ENCODE measurements at regions not wholly inside any gene's neighbourhood (a gene's known extent, or its start where the extent isn't known, plus 50 kb on each side); places are given as distances from the start of the nearest gene placed in this dataset.

GRCh38 chr6:157762636-157763035 lies 60.4 kb upstream of the SNX9 start:
- TF ChIP-seq GATA3 (IDR thresholded peaks at IDR 0.05; ENCODE audit: borderline replicate concordance) (no peak), RAD21 (conservative IDR thresholded peaks at IDR 0.05 in 1 of 2, IDR thresholded peaks at IDR 0.05 in 1 of 2) (peak in 1 of 2 experiments; percentile 13; a peak in 1 of 5 replicates), SMC3 (IDR thresholded peaks at IDR 0.05) (0 out of 3 replicates have a peak, but pooled peaks have one; percentile 6)
- TF ChIP-seq, protein P1, sequence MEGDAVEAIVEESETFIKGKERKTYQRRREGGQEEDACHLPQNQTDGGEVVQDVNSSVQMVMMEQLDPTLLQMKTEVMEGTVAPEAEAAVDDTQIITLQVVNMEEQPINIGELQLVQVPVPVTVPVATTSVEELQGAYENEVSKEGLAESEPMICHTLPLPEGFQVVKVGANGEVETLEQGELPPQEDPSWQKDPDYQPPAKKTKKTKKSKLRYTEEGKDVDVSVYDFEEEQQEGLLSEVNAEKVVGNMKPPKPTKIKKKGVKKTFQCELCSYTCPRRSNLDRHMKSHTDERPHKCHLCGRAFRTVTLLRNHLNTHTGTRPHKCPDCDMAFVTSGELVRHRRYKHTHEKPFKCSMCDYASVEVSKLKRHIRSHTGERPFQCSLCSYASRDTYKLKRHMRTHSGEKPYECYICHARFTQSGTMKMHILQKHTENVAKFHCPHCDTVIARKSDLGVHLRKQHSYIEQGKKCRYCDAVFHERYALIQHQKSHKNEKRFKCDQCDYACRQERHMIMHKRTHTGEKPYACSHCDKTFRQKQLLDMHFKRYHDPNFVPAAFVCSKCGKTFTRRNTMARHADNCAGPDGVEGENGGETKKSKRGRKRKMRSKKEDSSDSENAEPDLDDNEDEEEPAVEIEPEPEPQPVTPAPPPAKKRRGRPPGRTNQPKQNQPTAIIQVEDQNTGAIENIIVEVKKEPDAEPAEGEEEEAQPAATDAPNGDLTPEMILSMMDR (IDR thresholded peaks at IDR 0.05) = peak; percentile 18; the same call in 1 of the 3 replicates
- Histone ChIP-seq H3K27ac (peak overlapping the region; percentile 58 to 87; a peak in 5 of 6 replicates), H3K4me1 (peaks cover 50% of the 10 kb centered on the region), H3K9me3 (no peaks in the 10 kb centered on the region), H3K4me3 (no peak overlapping the region), H3K4me2 (peak overlapping the region; percentile 70)
- DNase-seq (ENCODE audit: low read depth in 1 of 2, low spot score in 1 of 2) (peak in 1 of 2 experiments; percentile 21), ATAC-seq (0 out of 6 replicates have a peak, but pooled peaks of 1 of the 2 experiments have one; percentile 4), FAIRE-seq (no peak)
- 48% methylated on average over 7 of the region's 7 CpGs for WGBS (ENCODE audit: missing lambda C conversion rate)
- CTCF ChIA-PET = interaction anchor here (1.0 to 1.3 kb wide), 3 partner anchors 19 to 309 kb away, joined by 4 to 5 read pairs (median 4); no protein-coding TSS in a partner anchor
- POLR2A ChIA-PET = no interaction called here

GRCh38 chr6:157763129-157763903 lies 59.7 kb upstream of the SNX9 start:
- H3K4me3 ChIP-seq = no peak overlapping the region
- WGBS (ENCODE audit: missing lambda C conversion rate) = 36% methylated on average over 11 of the region's 13 CpGs
- DNase-seq (ENCODE audit: low read depth in 1 of 2, low spot score in 1 of 2) = peak; percentile 69 to 84
- ATAC-seq = peak; percentile 66 to 75
- H3K4me2 ChIP-seq = peak overlapping the region; percentile 70
- ChIA-PET POLR2A (no interaction called here), CTCF (interaction anchor here (0.6 to 4.1 kb wide), 6 partner anchors 7 to 309 kb away, joined by 3 to 17 read pairs (median 4); no protein-coding TSS in a partner anchor)
- H3K4me1 ChIP-seq = peaks cover 50% of the 10 kb centered on the region
- no peaks in the 10 kb centered on the region for H3K9me3 ChIP-seq
- TF ChIP-seq NFE2L2 (conservative IDR thresholded peaks at IDR 0.05; ENCODE audit: low read length) = peak; percentile 35; the same call in 1 of the 2 replicates
- TF ChIP-seq JUN (IDR thresholded peaks at IDR 0.05) = no peak; a peak in 1 of 5 replicates
- TF ChIP-seq HDAC2 (IDR thresholded peaks at IDR 0.05) = no peak
- peak; percentile 76 for TF ChIP-seq ATOH8 (CRISPR knock-in tag; IDR thresholded peaks at IDR 0.05; ENCODE audit: low read depth)
- TF ChIP-seq GATA3 (IDR thresholded peaks at IDR 0.05; ENCODE audit: borderline replicate concordance) = peak; percentile 64
- TF ChIP-seq JUNB (IDR thresholded peaks at IDR 0.05) = peak; percentile 83
- TF ChIP-seq EP300 (IDR thresholded peaks at IDR 0.05) = peak; percentile 27 to 37; a peak in 2 of 5 replicates
- peak; percentile 54; the same call in 1 of the 2 replicates for TF ChIP-seq MAX (IDR thresholded peaks at IDR 0.05)
- peak; percentile 93 for TF ChIP-seq FOSL2 (IDR thresholded peaks at IDR 0.05)
- peak; percentile 94 for TF ChIP-seq FOSL2 (CRISPR knock-in tag; IDR thresholded peaks at IDR 0.05)
- TF ChIP-seq ZC3H11A (IDR thresholded peaks at IDR 0.05) = no peak
- FAIRE-seq = no peak
- peak overlapping the region; percentile 67 to 87 for H3K27ac ChIP-seq

- H3K4me3 ChIP-seq = no peak overlapping the region
- no peak for DNase-seq (ENCODE audit: low read depth in 1 of 2, low spot score in 1 of 2)
- H3K9me3 ChIP-seq = no peaks in the 10 kb centered on the region
- H3K4me2 ChIP-seq = peak overlapping the region; percentile 70
- TF ChIP-seq RAD21 (conservative IDR thresholded peaks at IDR 0.05 in 1 of 2, IDR thresholded peaks at IDR 0.05 in 1 of 2) (no peak), EHMT2 (IDR thresholded peaks at IDR 0.05; ENCODE audit: low read depth) (no peak), CBX2 (IDR thresholded peaks at IDR 0.05; ENCODE audit: borderline replicate concordance, low read depth) (no peak), HOXA7 (CRISPR knock-in tag; IDR thresholded peaks at IDR 0.05) (no peak)
- TF ChIP-seq, protein P2, sequence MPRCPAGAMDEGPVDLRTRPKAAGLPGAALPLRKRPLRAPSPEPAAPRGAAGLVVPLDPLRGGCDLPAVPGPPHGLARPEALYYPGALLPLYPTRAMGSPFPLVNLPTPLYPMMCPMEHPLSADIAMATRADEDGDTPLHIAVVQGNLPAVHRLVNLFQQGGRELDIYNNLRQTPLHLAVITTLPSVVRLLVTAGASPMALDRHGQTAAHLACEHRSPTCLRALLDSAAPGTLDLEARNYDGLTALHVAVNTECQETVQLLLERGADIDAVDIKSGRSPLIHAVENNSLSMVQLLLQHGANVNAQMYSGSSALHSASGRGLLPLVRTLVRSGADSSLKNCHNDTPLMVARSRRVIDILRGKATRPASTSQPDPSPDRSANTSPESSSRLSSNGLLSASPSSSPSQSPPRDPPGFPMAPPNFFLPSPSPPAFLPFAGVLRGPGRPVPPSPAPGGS (IDR thresholded peaks at IDR 0.05) = no peak
- ChIA-PET POLR2A (no interaction called here), CTCF (interaction anchor here (0.6 to 4.1 kb wide), 3 partner anchors 8 to 110 kb away, joined by 3 to 17 read pairs (median 6); no protein-coding TSS in a partner anchor)
- ATAC-seq = no peak
- H3K4me1 ChIP-seq = peaks cover 50% of the 10 kb centered on the region
- no peak for FAIRE-seq
- WGBS (ENCODE audit: missing lambda C conversion rate) = 64% methylated on average over 3 of the region's 3 CpGs
- peak overlapping the region; percentile 67 to 87 for H3K27ac ChIP-seq
Measured at GRCh38 chr6:157763904-157764177, 59.2 kb upstream of the SNX9 start.
